AG04450 (cell line): ENCODE measurements at regions not wholly inside any gene's neighbourhood (a gene's known extent, or its start where the extent isn't known, plus 50 kb on each side); places are given as distances from the start of the nearest gene placed in this dataset.

Experiments
- CTCF ChIA-PET: fragments of 300-600, 350-600 bp; formaldehyde crosslinking; extraction: SDS; loops from one replicate; lab custom pipeline; 2022; ENCODE audit warnings: antibody characterized with exemption, inconsistent platforms; lab: Charles Lee
- POLR2A ChIA-PET: fragments of 350-600 bp; formaldehyde crosslinking; extraction: SDS; loops from one replicate; lab custom pipeline; 2021; ENCODE audit warnings: antibody characterized with exemption, inconsistent platforms; lab: Yijun Ruan, JAX
- DNase-seq: peaks from one replicate; pipeline ENCODE4 v3.0.0-alpha.2; 2011; ENCODE audit warnings: low read depth, low spot score
- H3K27ac ChIP-seq: one replicate; pipeline ENCODE4 v1.5.1; 2012; ENCODE audit warnings: low read depth, low read length, control low read depth
- H3K27me3 ChIP-seq: one replicate; pipeline ENCODE4 v1.6.0; 2012; ENCODE audit warnings: low read length; ENCODE audit not compliant: control insufficient read depth, insufficient read depth
- H3K4me3 ChIP-seq: 2 replicates; pipeline ENCODE4 v1.5.1; 2011; ENCODE audit warnings: mild to moderate bottlenecking, low read depth, low read length, control low read depth
- H3K9me3 ChIP-seq: 2 replicates; pipeline ENCODE4 v1.5.1; 2012; ENCODE audit warnings: low read length; ENCODE audit not compliant: control insufficient read depth, insufficient read depth
- CTCF ChIP-seq: IDR thresholded peaks from 2 replicates; pipeline ENCODE4 v1.5.1; 2011; ENCODE audit warnings: low read depth, low read length, control low read depth, inconsistent platforms

- DNase-seq: no peak
- H3K27me3 ChIP-seq: no peaks in the 10 kb centered on the region
- ChIA-PET POLR2A (no interaction called here), CTCF (no interaction called here)
- TF ChIP-seq CTCF: no peak
- H3K9me3 ChIP-seq: no peaks in the 10 kb centered on the region
- no peak overlapping the region for H3K27ac ChIP-seq
- no peak overlapping the region for H3K4me3 ChIP-seq
Observed at GRCh38 chr18:60319129-60319528, 53.4 kb downstream of the MC4R start.

GRCh38 chr18:60311676-60312360 lies 60.8 kb downstream of the MC4R start:
- H3K27ac ChIP-seq: no peak overlapping the region
- POLR2A ChIA-PET: no interaction called here
- TF ChIP-seq CTCF: no peak
- CTCF ChIA-PET: no interaction called here
- no peaks in the 10 kb centered on the region for H3K9me3 ChIP-seq
- H3K27me3 ChIP-seq: no peaks in the 10 kb centered on the region
- H3K4me3 ChIP-seq: no peak overlapping the region
- DNase-seq: no peak

DNA sequence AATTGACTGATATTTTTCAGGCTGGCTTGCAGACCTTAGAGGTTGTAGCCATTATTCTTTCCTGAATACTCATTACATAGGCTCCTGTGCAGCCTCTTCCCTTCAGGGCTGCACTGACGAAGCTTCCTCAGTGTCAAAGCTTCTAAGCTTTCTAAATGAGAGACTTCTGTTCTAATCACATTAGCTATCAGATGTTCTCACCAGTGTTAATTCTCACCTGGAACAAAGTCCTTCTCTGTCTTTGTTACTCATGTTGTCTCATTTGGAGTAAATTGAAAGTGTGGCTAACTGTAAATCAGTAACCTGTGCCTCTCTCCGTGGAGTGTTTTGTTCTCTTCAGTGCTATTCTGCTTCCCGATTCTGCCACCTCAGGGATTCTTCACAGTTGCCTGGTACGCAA lies 76.9 kb downstream of the MC4R start:
- CTCF ChIA-PET: interaction anchor here (0.6 to 1.4 kb wide), 3 partner anchors 255 to 300 kb away, joined by 3 read pairs; no protein-coding TSS in a partner anchor
- no peaks in the 10 kb centered on the region for H3K9me3 ChIP-seq
- no peak overlapping the region for H3K27ac ChIP-seq
- H3K27me3 ChIP-seq: peaks cover 6% of the 10 kb centered on the region
- POLR2A ChIA-PET: no interaction called here
- no peak overlapping the region for H3K4me3 ChIP-seq
- no peak for DNase-seq
- TF ChIP-seq CTCF: no peak

DNA sequence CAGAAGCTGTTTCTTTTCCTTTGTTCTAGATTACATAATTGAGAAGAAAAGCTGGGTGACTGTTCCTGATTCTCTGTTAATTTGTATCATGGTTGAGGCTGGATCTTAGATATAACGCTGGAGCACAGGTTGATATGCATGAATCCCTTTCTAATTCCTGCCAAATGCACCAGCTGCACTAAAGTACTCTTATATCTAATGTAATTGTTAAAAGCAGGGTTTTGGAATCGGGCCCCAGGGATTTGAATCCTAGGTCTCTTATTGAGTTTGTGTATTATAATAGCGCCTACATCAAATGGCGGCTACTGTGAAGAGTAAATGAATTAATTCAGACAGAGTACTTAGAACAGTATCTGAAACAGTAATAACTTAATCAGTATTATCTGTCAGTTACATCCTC lies 80.4 kb downstream of the MC4R start:
- H3K9me3 ChIP-seq: no peaks in the 10 kb centered on the region
- no peak overlapping the region for H3K27ac ChIP-seq
- ChIA-PET CTCF (interaction anchor here (1.2 to 1.4 kb wide), 2 partner anchors 296 to 303 kb away, joined by 3 to 4 read pairs; no protein-coding TSS in a partner anchor), POLR2A (no interaction called here)
- no peak for TF ChIP-seq CTCF
- no peak overlapping the region for H3K4me3 ChIP-seq
- H3K27me3 ChIP-seq: no peaks in the 10 kb centered on the region
- DNase-seq: no peak

DNA sequence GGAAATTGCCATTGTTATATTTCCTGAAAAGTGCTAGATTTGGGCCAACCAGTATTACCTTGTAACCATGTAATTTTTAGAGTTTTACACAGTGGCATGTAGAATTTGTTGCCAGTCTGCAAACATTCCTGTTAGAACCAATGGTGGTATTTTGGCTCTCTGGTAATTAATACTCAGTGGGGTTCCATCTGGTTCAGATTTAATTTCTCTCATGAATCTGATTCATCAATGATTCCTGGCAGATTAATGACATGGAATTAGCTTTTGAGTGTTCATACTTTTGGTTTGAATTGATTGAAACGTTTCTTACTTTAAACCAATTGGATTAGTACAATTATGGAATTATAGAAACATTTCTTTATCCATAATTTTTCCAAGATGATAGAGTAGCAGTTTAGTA lies 93.2 kb downstream of the MC4R start:
- POLR2A ChIA-PET: no interaction called here
- no peak for TF ChIP-seq CTCF
- Histone ChIP-seq H3K9me3 (no peaks in the 10 kb centered on the region), H3K4me3 (no peak overlapping the region), H3K27me3 (no peaks in the 10 kb centered on the region), H3K27ac (no peak overlapping the region)
- CTCF ChIA-PET: no interaction called here
- DNase-seq: no peak
